GM19455 (cell line): ENCODE measurements at regions not wholly inside any gene's neighbourhood (a gene's known extent, or its start where the extent isn't known, plus 50 kb on each side); places are given as distances from the start of the nearest gene placed in this dataset.

Source experiments
- ATAC-seq: cut with Tn5 transposase; IDR thresholded peaks from one replicate; pipeline ENCODE4 v1.9.1; 2021; ENCODE audit not compliant: unreplicated experiment

GRCh38 chr9:99431103-99431502 lies 209.0 kb downstream of the SEC61B start:
- ATAC-seq = no peak

GRCh38 chr9:99432075-99432474 lies 210.0 kb downstream of the SEC61B start:
- no peak for ATAC-seq

- no peak for ATAC-seq
Measured at GRCh38 chr9:99433095-99433494, 211.0 kb downstream of the SEC61B start.

GRCh38 chr9:99433555-99433954 lies 211.5 kb downstream of the SEC61B start:
- ATAC-seq = peak; percentile 96

- no peak for ATAC-seq
Measured at GRCh38 chr9:99436616-99437015, 214.5 kb downstream of the SEC61B start.

- no peak for ATAC-seq
Measured at GRCh38 chr9:99437145-99437544, 215.1 kb downstream of the SEC61B start.

GRCh38 chr9:99438596-99438995 lies 216.5 kb downstream of the SEC61B start:
- ATAC-seq = no peak

GRCh38 chr9:99441829-99442228 lies 219.7 kb downstream of the SEC61B start:
- no peak for ATAC-seq

- ATAC-seq = no peak
Measured at GRCh38 chr9:99445371-99445891, 223.3 kb downstream of the SEC61B start.

GRCh38 chr9:99445920-99446319 lies 223.8 kb downstream of the SEC61B start:
- ATAC-seq = no peak

GRCh38 chr9:99447951-99448350 lies 225.9 kb downstream of the SEC61B start:
- ATAC-seq = no peak

GRCh38 chr9:99449726-99450125 lies 227.6 kb downstream of the SEC61B start:
- no peak for ATAC-seq

GRCh38 chr9:99451112-99451606 lies 229.1 kb downstream of the SEC61B start:
- ATAC-seq = no peak

GRCh38 chr9:99457406-99457805 lies 235.3 kb downstream of the SEC61B start:
- ATAC-seq = no peak

GRCh38 chr9:99457981-99458380 lies 235.9 kb downstream of the SEC61B start:
- ATAC-seq = no peak

- ATAC-seq = no peak
Measured at GRCh38 chr9:99459919-99460318, 237.8 kb downstream of the SEC61B start.

GRCh38 chr9:99463131-99463530 lies 241.0 kb downstream of the SEC61B start:
- no peak for ATAC-seq

GRCh38 chr9:99464568-99464967 lies 242.5 kb downstream of the SEC61B start:
- ATAC-seq = no peak

- no peak for ATAC-seq
Measured at GRCh38 chr9:99465231-99465907, 243.3 kb downstream of the SEC61B start.

GRCh38 chr9:99466104-99466503 lies 244.0 kb downstream of the SEC61B start:
- no peak for ATAC-seq

- ATAC-seq = no peak
Measured at GRCh38 chr9:99466781-99467180, 244.7 kb downstream of the SEC61B start.

- no peak for ATAC-seq
Measured at GRCh38 chr9:99471033-99471432, 249.0 kb downstream of the SEC61B start.
